AG10803 (cell line): ENCODE measurements at regions not wholly inside any gene's neighbourhood (a gene's known extent, or its start where the extent isn't known, plus 50 kb on each side); places are given as distances from the start of the nearest gene placed in this dataset.

Experiments
- DNase-seq: peaks from one replicate; pipeline ENCODE4 v3.0.0; 2010; ENCODE audit warnings: low read depth
- H3K4me3 ChIP-seq: 2 replicates; pipeline ENCODE4 v1.5.1; 2011; ENCODE audit warnings: mild to moderate bottlenecking, low read length, control low read depth
- CTCF ChIP-seq: conservative IDR thresholded peaks from 2 replicates; pipeline ENCODE4 v1.5.1; 2011; ENCODE audit warnings: mild to moderate bottlenecking, low read length, control low read depth, inconsistent platforms

- H3K4me3 ChIP-seq = no peak overlapping the region
- no peak for DNase-seq
- no peak for TF ChIP-seq CTCF
These were observed 645.4 kb downstream of the BCOR start for GRCh38 chrX:39452401-39452800.

- TF ChIP-seq CTCF = no peak
- no peak overlapping the region for H3K4me3 ChIP-seq
- no peak for DNase-seq
These were observed 643.7 kb downstream of the BCOR start for GRCh38 chrX:39453889-39454621.

GRCh38 chrX:39456894-39457604 lies 640.7 kb downstream of the BCOR start:
- H3K4me3 ChIP-seq = no peak overlapping the region
- no peak for TF ChIP-seq CTCF
- peak; percentile 11 for DNase-seq

GRCh38 chrX:39458779-39459178 lies 639.0 kb downstream of the BCOR start:
- no peak for DNase-seq

GRCh38 chrX:39459204-39459603 lies 638.6 kb downstream of the BCOR start:
- no peak for DNase-seq
- no peak overlapping the region for H3K4me3 ChIP-seq
- no peak for TF ChIP-seq CTCF

More at GRCh38 chrX:39458779-39459178, 639.0 kb downstream of the BCOR start:
- TF ChIP-seq CTCF = no peak
- H3K4me3 ChIP-seq = no peak overlapping the region

- no peak overlapping the region for H3K4me3 ChIP-seq
- DNase-seq = no peak
- no peak for TF ChIP-seq CTCF
These were observed 637.8 kb downstream of the BCOR start for GRCh38 chrX:39459952-39460351.

GRCh38 chrX:39460499-39460898 lies 637.3 kb downstream of the BCOR start:
- no peak overlapping the region for H3K4me3 ChIP-seq
- DNase-seq = no peak
- no peak for TF ChIP-seq CTCF
